ENCODE measurements at regions not wholly inside any gene's neighbourhood (a gene's known extent, or its start where the extent isn't known, plus 50 kb on each side); places are given as distances from the start of the nearest gene placed in this dataset.

DNA sequence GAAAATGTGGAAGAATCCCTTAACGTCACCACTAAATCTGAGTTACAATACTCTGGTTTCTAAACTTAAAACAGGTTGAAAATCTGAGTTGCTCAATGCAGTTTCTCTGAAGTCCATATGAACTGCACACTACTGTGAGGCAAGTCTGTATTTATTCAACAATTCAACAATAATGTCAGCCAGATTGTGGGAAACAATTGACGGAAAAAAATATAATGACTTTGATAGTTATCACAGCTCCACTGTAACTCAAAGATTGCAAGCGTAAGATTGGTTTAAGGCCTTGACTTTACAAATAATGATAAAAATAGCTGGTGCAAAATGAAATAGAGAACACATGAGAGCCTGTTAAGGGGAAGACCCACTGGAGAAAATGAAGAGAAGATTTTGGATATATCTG, 219.4 kb upstream of the CCDC150 start:
- TF ChIP-seq, protein P1, sequence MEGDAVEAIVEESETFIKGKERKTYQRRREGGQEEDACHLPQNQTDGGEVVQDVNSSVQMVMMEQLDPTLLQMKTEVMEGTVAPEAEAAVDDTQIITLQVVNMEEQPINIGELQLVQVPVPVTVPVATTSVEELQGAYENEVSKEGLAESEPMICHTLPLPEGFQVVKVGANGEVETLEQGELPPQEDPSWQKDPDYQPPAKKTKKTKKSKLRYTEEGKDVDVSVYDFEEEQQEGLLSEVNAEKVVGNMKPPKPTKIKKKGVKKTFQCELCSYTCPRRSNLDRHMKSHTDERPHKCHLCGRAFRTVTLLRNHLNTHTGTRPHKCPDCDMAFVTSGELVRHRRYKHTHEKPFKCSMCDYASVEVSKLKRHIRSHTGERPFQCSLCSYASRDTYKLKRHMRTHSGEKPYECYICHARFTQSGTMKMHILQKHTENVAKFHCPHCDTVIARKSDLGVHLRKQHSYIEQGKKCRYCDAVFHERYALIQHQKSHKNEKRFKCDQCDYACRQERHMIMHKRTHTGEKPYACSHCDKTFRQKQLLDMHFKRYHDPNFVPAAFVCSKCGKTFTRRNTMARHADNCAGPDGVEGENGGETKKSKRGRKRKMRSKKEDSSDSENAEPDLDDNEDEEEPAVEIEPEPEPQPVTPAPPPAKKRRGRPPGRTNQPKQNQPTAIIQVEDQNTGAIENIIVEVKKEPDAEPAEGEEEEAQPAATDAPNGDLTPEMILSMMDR (IDR thresholded peaks at IDR 0.05): no peak
- TF ChIP-seq POLR2A (IDR thresholded peaks at IDR 0.05) (no peak), POLR2AphosphoS5 (IDR thresholded peaks at IDR 0.05) (no peak)
